IgD-negative memory B cell (primary cell): ENCODE measurements at regions not wholly inside any gene's neighbourhood (a gene's known extent, or its start where the extent isn't known, plus 50 kb on each side); places are given as distances from the start of the nearest gene placed in this dataset.
"Not testable (repeated sequence)": the region's sequence is repeated elsewhere in the genome, so short reads cannot be mapped to it uniquely, and the experiment has no call there.

Experiments used
- H3K27ac Mint-ChIP-seq, 3 donors: one replicate each; pipeline ENCODE4 v1.8.0; 2020 to 2022; ENCODE audit warnings: mild to moderate bottlenecking in 3 of 3, mixed read lengths in 3 of 3, moderate library complexity in 1 of 3
- H3K27me3 Mint-ChIP-seq: one replicate; pipeline ENCODE4 v1.8.0; 2021; ENCODE audit warnings: mixed read lengths
- H3K36me3 Mint-ChIP-seq: one replicate; pipeline ENCODE4 v1.8.0; 2020; ENCODE audit warnings: mild to moderate bottlenecking, mixed read lengths
- H3K4me1 Mint-ChIP-seq, 3 donors: one replicate each; pipeline ENCODE4 v1.8.0; 2020 to 2022; ENCODE audit warnings: mixed read lengths in 3 of 3, mild to moderate bottlenecking in 1 of 3
- H3K4me3 Mint-ChIP-seq, 4 donors: one replicate each; pipeline ENCODE4 v1.8.0; 2020 to 2022; ENCODE audit warnings: mild to moderate bottlenecking in 4 of 4, mixed read lengths in 4 of 4, moderate library complexity in 3 of 4
- H3K9me3 Mint-ChIP-seq, 3 donors: one replicate each; pipeline ENCODE4 v1.8.0; 2020 to 2021; ENCODE audit warnings: mixed read lengths in 3 of 3, mild to moderate bottlenecking in 1 of 3

DNA sequence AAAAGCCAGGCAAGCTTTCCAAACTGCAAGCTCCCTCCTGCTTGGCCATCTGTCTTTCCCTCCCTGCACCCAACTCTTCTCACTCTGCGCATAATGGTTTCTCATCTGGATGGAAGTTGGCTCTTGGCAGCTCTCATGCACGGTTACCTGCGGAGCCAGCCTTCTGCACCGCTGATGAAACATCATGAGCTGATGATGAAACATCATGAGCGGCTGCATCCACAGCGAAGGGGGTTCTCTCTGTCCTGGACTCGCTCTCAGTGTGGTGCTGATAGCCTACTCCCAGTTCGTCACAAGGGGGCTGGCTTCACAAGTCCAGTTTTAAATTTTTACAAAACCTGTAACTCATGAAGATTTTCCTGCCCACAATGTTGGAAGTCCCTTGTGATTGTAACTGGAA lies 457.5 kb downstream of the ACTR3B start:
- H3K9me3 Mint-ChIP-seq = peaks cover 10 to 29% (median 17%) of the 10 kb centered on the region in 3 donors

GRCh38 chr7:153224890-153225289 lies 465.3 kb downstream of the ACTR3B start:
- H3K9me3 Mint-ChIP-seq = peaks cover 12 to 18% (median 13%) of the 10 kb centered on the region in 3 donors
- no peak overlapping the region for H3K27ac Mint-ChIP-seq
- peaks cover 1% of the 10 kb centered on the region for H3K36me3 Mint-ChIP-seq
- H3K4me1 Mint-ChIP-seq = no peaks in the 10 kb centered on the region
- H3K4me3 Mint-ChIP-seq = no peak overlapping the region
- no peaks in the 10 kb centered on the region for H3K27me3 Mint-ChIP-seq

More for the DNA sequence above, 457.5 kb downstream of the ACTR3B start:
- Mint-ChIP-seq H3K36me3 (no peaks in the 10 kb centered on the region), H3K4me1 (no peaks in the 10 kb centered on the region), H3K27me3 (no peaks in the 10 kb centered on the region), H3K27ac (no peak overlapping the region), H3K4me3 (no peak overlapping the region)

DNA sequence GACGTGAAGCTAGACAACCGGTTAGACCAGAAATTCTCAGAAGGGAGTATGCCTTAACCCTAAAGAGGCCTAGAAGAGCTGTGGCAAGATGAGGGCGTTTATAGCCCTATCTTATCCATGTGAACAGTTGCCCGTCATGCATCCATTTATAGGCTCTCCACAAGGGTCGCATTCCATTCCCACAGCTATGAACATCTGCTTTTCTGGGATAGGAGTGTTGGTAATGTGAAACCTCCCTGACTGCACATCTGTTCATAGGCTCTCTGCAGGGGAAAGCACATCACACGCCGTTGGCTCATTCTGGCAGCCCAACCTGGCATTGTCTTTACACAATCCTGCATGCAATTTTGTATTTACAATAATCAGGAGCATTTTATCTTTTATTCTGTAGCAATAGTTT lies 485.6 kb downstream of the ACTR3B start:
- H3K9me3 Mint-ChIP-seq, H3K4me3 Mint-ChIP-seq, H3K36me3 Mint-ChIP-seq, H3K27me3 Mint-ChIP-seq, H3K27ac Mint-ChIP-seq, H3K4me1 Mint-ChIP-seq: not testable (repeated sequence)

DNA sequence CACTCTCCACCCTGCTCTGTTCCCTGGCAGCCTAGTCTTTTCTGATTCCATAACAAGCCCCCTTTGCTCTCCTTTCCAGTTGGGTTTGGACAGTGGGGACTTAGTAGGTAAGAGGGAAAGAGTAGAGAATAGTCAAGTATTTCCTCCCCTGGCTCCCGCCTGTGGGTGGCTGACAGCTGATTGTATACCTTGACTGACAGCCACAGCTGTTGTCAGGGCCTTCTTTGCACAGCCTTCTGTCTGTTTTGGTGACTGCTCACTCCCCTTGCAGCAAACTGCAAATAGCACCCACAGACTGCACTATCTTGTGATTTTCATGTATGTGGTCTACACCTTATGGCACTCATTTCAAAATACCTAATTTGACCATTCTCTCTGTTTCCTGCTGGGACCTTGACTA lies 486.3 kb downstream of the ACTR3B start:
- Mint-ChIP-seq H3K9me3 (peaks cover 1 to 6% (median 3%) of the 10 kb centered on the region in 3 donors), H3K36me3 (no peaks in the 10 kb centered on the region), H3K4me1 (no peaks in the 10 kb centered on the region), H3K27ac (no peak overlapping the region), H3K27me3 (no peaks in the 10 kb centered on the region), H3K4me3 (no peak overlapping the region)

GRCh38 chr7:153247926-153248325 lies 488.4 kb downstream of the ACTR3B start:
- no peaks in the 10 kb centered on the region for H3K36me3 Mint-ChIP-seq
- peaks cover 0 to 3% (median 2%) of the 10 kb centered on the region in 3 donors for H3K9me3 Mint-ChIP-seq
- no peaks in the 10 kb centered on the region for H3K4me1 Mint-ChIP-seq
- no peak overlapping the region for H3K4me3 Mint-ChIP-seq
- H3K27me3 Mint-ChIP-seq = no peaks in the 10 kb centered on the region
- no peak overlapping the region for H3K27ac Mint-ChIP-seq

- H3K9me3 Mint-ChIP-seq = peaks cover 0 to 5% (median 4%) of the 10 kb centered on the region in 3 donors
- no peaks in the 10 kb centered on the region for H3K27me3 Mint-ChIP-seq
- H3K4me3 Mint-ChIP-seq = no peak overlapping the region
- H3K36me3 Mint-ChIP-seq = no peaks in the 10 kb centered on the region
- H3K27ac Mint-ChIP-seq = no peak overlapping the region
- H3K4me1 Mint-ChIP-seq = no peaks in the 10 kb centered on the region
Observed at GRCh38 chr7:153258686-153259085, 499.1 kb downstream of the ACTR3B start.

GRCh38 chr7:153276394-153276793 lies 516.8 kb downstream of the ACTR3B start:
- Mint-ChIP-seq H3K4me1 (no peaks in the 10 kb centered on the region), H3K4me3 (no peak overlapping the region), H3K27ac (no peak overlapping the region), H3K36me3 (no peaks in the 10 kb centered on the region), H3K27me3 (no peaks in the 10 kb centered on the region), H3K9me3 (peaks cover 5 to 27% (median 11%) of the 10 kb centered on the region in 3 donors)

- Mint-ChIP-seq H3K4me1 (no peaks in the 10 kb centered on the region), H3K27me3 (no peaks in the 10 kb centered on the region), H3K4me3 (no peak overlapping the region), H3K27ac (no peak overlapping the region), H3K36me3 (no peaks in the 10 kb centered on the region), H3K9me3 (peaks cover 0 to 4% (median 0%) of the 10 kb centered on the region in 3 donors)
Observed at GRCh38 chr7:153286763-153287162, 527.2 kb downstream of the ACTR3B start.

DNA sequence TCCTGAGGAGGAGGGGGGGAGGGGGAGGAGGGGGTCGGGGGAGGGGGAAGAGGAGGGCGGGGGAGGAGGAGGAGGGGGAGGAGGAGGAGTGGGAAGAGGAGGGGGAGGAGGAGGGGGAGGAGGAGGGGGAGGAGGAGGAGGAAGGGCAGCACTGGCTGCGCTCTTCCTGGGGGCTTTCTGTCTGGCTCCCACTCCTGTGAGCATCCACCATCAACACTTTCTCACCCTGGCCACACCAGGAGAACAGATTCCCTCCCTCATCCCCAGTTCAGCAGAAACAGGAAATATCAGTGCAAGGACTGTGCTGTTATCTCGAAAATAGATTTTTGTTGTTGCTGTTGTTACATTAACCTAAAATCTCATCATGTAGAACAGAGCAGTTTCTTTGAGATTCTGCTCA lies 530.5 kb downstream of the ACTR3B start:
- Mint-ChIP-seq H3K9me3 (peaks cover 0 to 3% (median 0%) of the 10 kb centered on the region in 3 donors), H3K27ac (no peak overlapping the region), H3K36me3 (no peaks in the 10 kb centered on the region), H3K27me3 (no peaks in the 10 kb centered on the region), H3K4me3 (no peak overlapping the region), H3K4me1 (no peaks in the 10 kb centered on the region)

GRCh38 chr7:153297141-153297540 lies 537.6 kb downstream of the ACTR3B start:
- no peak overlapping the region for H3K27ac Mint-ChIP-seq
- H3K4me1 Mint-ChIP-seq = no peaks in the 10 kb centered on the region
- no peaks in the 10 kb centered on the region for H3K27me3 Mint-ChIP-seq
- no peak overlapping the region for H3K4me3 Mint-ChIP-seq
- H3K9me3 Mint-ChIP-seq = peaks cover 0 to 6% (median 4%) of the 10 kb centered on the region in 3 donors
- no peaks in the 10 kb centered on the region for H3K36me3 Mint-ChIP-seq

GRCh38 chr7:153301936-153302335 lies 542.4 kb downstream of the ACTR3B start:
- Mint-ChIP-seq H3K4me1 (no peaks in the 10 kb centered on the region), H3K27me3 (no peaks in the 10 kb centered on the region), H3K27ac (no peak overlapping the region), H3K9me3 (peaks cover 4 to 15% (median 5%) of the 10 kb centered on the region in 3 donors), H3K4me3 (no peak overlapping the region), H3K36me3 (no peaks in the 10 kb centered on the region)

DNA sequence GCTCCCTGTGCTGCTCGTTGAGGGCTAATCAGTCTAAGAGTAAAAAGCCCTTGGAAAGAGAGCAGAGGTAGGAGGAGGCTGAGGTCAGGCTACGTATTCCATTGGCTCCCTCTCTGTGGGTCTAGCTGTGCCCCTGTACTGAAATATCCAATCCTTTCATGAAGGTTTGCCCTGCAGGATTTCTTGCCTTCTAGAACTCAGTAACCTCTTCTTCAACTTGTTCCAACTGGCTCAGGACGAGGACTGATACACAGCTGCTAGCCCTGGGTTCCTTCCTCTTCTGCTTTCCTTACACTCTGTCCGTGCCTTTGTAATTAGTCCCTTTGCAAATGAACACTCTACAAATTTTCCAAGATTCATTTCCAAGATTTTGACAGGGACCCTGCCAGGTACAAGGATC lies 560.5 kb downstream of the ACTR3B start:
- Mint-ChIP-seq H3K4me3 (no peak overlapping the region), H3K4me1 (no peaks in the 10 kb centered on the region), H3K36me3 (peaks cover 2% of the 10 kb centered on the region), H3K9me3 (peaks cover 4 to 8% (median 5%) of the 10 kb centered on the region in 3 donors), H3K27ac (no peak overlapping the region), H3K27me3 (no peaks in the 10 kb centered on the region)

- peaks cover 2% of the 10 kb centered on the region for H3K36me3 Mint-ChIP-seq
- no peaks in the 10 kb centered on the region for H3K27me3 Mint-ChIP-seq
- H3K4me1 Mint-ChIP-seq = no peaks in the 10 kb centered on the region
- H3K4me3 Mint-ChIP-seq = no peak overlapping the region
- no peak overlapping the region for H3K27ac Mint-ChIP-seq
- H3K9me3 Mint-ChIP-seq = peaks cover 4 to 8% (median 5%) of the 10 kb centered on the region in 3 donors
Observed at GRCh38 chr7:153320681-153321080, 561.1 kb downstream of the ACTR3B start.

GRCh38 chr7:153322991-153323390 lies 563.4 kb downstream of the ACTR3B start:
- no peak overlapping the region for H3K27ac Mint-ChIP-seq
- H3K4me3 Mint-ChIP-seq = no peak overlapping the region
- no peaks in the 10 kb centered on the region for H3K4me1 Mint-ChIP-seq
- H3K27me3 Mint-ChIP-seq = no peaks in the 10 kb centered on the region
- no peaks in the 10 kb centered on the region for H3K36me3 Mint-ChIP-seq
- H3K9me3 Mint-ChIP-seq = peaks cover 4 to 14% (median 6%) of the 10 kb centered on the region in 3 donors

DNA sequence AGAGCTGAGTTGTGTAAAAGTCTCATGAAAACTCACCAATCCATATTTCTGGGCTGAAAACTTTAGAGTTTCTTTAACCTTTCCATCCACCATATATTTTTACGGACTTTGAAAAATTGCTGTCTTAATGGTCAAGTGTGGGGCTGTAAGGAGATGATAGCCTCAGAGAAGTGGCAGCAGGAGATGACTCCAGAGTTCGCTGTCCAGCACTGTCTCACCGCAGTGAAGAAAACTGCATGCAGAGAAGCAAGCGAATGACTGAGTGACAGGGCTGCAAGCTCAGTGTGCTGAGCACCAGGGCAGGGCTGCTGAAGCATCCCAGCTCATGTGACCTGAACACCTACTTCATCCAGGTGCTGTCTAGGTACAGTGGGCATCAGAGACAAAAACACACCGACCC lies 564.5 kb downstream of the ACTR3B start:
- no peak overlapping the region for H3K4me3 Mint-ChIP-seq
- H3K27me3 Mint-ChIP-seq = no peaks in the 10 kb centered on the region
- peaks cover 4 to 10% (median 6%) of the 10 kb centered on the region in 3 donors for H3K9me3 Mint-ChIP-seq
- no peak overlapping the region for H3K27ac Mint-ChIP-seq
- H3K36me3 Mint-ChIP-seq = no peaks in the 10 kb centered on the region
- H3K4me1 Mint-ChIP-seq = no peaks in the 10 kb centered on the region

GRCh38 chr7:153327683-153328082 lies 568.1 kb downstream of the ACTR3B start:
- H3K4me1 Mint-ChIP-seq = no peaks in the 10 kb centered on the region
- no peak overlapping the region for H3K27ac Mint-ChIP-seq
- H3K27me3 Mint-ChIP-seq = no peaks in the 10 kb centered on the region
- no peak overlapping the region for H3K4me3 Mint-ChIP-seq
- H3K9me3 Mint-ChIP-seq = peaks cover 3 to 9% (median 7%) of the 10 kb centered on the region in 3 donors
- no peaks in the 10 kb centered on the region for H3K36me3 Mint-ChIP-seq

DNA sequence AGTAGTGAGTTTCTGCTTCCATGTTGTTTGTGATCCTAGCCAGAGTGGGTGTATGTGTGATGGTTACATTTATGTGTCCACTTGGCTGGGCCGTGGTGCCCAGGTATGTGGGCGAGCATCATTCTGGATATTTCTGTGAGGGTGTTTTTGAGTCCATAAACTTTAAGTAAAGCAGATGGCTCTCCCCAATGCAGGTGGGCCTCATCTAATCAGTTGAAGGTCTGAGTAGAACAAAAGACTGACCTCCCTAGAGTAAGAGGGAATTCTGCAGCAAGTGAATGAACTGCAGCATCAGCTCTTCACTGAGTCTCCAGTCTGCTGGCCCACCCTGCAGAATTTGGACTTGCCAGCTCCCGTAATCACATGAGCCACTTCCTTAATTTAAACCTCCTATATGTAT lies 571.9 kb downstream of the ACTR3B start:
- Mint-ChIP-seq H3K9me3 (peaks cover 2 to 15% (median 7%) of the 10 kb centered on the region in 3 donors), H3K27ac (no peak overlapping the region), H3K4me3 (no peak overlapping the region), H3K27me3 (no peaks in the 10 kb centered on the region), H3K4me1 (no peaks in the 10 kb centered on the region), H3K36me3 (no peaks in the 10 kb centered on the region)
